ENCODE measurements at regions not wholly inside any gene's neighbourhood (a gene's known extent, or its start where the extent isn't known, plus 50 kb on each side); places are given as distances from the start of the nearest gene placed in this dataset.

DNA sequence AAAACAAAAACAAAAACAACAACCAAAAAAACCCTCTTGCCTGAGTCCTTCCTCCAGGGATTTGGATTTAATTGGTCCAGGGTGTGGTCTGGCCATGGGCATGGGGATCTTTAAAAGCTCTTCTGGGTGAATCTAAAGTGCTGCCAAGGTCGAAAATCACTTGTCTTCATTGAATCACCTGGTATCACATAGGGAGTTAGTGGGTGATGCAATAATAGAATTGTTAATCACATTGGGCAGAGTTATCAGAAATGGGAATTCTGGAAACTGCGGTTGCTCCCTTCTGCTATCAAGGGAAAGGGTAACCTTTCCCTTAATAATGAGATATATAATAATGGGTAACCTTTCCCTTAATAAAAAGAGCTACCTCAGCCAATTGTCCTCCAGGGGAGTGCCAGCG, 267.9 kb upstream of the KLF3 start:
- ChIA-PET POLR2A (no interaction called here), CTCF (no interaction called here)
- no peak overlapping the region for H3K27ac Mint-ChIP-seq

DNA sequence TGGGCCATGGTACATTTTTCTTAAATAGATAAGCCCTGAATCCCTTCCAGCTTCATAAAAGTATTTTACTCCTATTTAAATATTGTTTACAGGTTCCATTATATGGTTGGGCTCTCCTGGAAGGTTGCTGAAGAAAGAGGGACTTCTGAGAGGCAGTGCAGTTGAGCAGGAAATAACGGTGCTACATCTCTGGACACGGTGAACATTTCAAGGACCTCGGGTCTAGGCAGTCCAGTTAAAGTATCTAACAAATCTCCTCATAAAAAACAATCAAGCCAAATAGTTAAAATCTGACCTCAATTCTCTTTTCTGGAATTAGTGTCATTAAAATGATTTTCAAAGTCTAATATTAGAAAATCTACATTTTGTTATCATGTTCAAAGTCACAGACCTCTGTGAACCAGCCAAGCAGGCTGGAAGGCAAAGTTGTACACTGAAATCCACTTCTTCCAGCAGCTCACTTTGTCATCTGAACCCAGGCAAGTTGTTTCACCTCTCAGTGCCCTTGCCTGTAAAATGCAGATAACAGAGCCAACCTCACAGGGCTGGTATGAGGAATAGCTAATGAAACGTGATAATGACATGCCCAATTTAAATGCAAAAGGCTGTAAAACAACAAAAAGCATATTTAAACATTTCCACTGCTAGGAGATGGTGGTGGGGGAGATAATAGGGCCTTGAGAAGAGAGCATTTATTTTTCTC, 267.0 kb upstream of the KLF3 start:
- H3K4me1 Mint-ChIP-seq = no peaks in the 10 kb centered on the region
- CTCF ChIA-PET = no interaction called here
- no peak for DNase-seq (ENCODE audit: low spot score)

More for the DNA sequence above, 267.9 kb upstream of the KLF3 start:
- Mint-ChIP-seq H3K9me3 (peaks cover 50% of the 10 kb centered on the region), H3K27me3 (ENCODE audit: low read depth) (no peaks in the 10 kb centered on the region), H3K4me1 (no peaks in the 10 kb centered on the region), H3K36me3 (peaks cover 40% of the 10 kb centered on the region), H3K4me3 (no peak overlapping the region)
- TF ChIP-seq ZNF138 (CRISPR knock-in tag; conservative IDR thresholded peaks at IDR 0.05) (no peak), GABPB1 (CRISPR knock-in tag; IDR thresholded peaks at IDR 0.05) (no peak), NR1H2 (CRISPR knock-in tag; IDR thresholded peaks at IDR 0.05) (no peak), RELA (CRISPR knock-in tag; IDR thresholded peaks at IDR 0.05; ENCODE audit: borderline replicate concordance) (no peak), MLX (CRISPR knock-in tag; IDR thresholded peaks at IDR 0.05) (no peak), ATF1 (CRISPR knock-in tag; IDR thresholded peaks at IDR 0.05) (no peak), ZBTB21 (CRISPR knock-in tag; IDR thresholded peaks at IDR 0.05; ENCODE audit: borderline replicate concordance) (no peak), KAT7 (CRISPR knock-in tag; IDR thresholded peaks at IDR 0.05; ENCODE audit: borderline replicate concordance) (no peak), FOXK1 (CRISPR knock-in tag; IDR thresholded peaks at IDR 0.05) (no peak)
- TF ChIP-seq, protein P1, sequence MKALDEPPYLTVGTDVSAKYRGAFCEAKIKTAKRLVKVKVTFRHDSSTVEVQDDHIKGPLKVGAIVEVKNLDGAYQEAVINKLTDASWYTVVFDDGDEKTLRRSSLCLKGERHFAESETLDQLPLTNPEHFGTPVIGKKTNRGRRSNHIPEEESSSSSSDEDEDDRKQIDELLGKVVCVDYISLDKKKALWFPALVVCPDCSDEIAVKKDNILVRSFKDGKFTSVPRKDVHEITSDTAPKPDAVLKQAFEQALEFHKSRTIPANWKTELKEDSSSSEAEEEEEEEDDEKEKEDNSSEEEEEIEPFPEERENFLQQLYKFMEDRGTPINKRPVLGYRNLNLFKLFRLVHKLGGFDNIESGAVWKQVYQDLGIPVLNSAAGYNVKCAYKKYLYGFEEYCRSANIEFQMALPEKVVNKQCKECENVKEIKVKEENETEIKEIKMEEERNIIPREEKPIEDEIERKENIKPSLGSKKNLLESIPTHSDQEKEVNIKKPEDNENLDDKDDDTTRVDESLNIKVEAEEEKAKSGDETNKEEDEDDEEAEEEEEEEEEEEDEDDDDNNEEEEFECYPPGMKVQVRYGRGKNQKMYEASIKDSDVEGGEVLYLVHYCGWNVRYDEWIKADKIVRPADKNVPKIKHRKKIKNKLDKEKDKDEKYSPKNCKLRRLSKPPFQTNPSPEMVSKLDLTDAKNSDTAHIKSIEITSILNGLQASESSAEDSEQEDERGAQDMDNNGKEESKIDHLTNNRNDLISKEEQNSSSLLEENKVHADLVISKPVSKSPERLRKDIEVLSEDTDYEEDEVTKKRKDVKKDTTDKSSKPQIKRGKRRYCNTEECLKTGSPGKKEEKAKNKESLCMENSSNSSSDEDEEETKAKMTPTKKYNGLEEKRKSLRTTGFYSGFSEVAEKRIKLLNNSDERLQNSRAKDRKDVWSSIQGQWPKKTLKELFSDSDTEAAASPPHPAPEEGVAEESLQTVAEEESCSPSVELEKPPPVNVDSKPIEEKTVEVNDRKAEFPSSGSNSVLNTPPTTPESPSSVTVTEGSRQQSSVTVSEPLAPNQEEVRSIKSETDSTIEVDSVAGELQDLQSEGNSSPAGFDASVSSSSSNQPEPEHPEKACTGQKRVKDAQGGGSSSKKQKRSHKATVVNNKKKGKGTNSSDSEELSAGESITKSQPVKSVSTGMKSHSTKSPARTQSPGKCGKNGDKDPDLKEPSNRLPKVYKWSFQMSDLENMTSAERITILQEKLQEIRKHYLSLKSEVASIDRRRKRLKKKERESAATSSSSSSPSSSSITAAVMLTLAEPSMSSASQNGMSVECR (CRISPR knock-in tag; IDR thresholded peaks at IDR 0.05; ENCODE audit: borderline replicate concordance) = no peak
- ATAC-seq (no peak), DNase-seq (ENCODE audit: low spot score) (no peak)

More for the DNA sequence above, 267.0 kb upstream of the KLF3 start:
- H3K27me3 Mint-ChIP-seq (ENCODE audit: low read depth) = no peaks in the 10 kb centered on the region
- H3K27ac Mint-ChIP-seq = no peak overlapping the region
- H3K4me3 Mint-ChIP-seq = no peak overlapping the region
- peaks cover 31% of the 10 kb centered on the region for H3K36me3 Mint-ChIP-seq
- POLR2A ChIA-PET = no interaction called here
- ATAC-seq = no peak
- no peak for TF ChIP-seq RORB (CRISPR knock-in tag; IDR thresholded peaks at IDR 0.05)
- TF ChIP-seq MYBL2 (CRISPR knock-in tag; IDR thresholded peaks at IDR 0.05) = no peak
- no peak for TF ChIP-seq OVOL2 (CRISPR knock-in tag; IDR thresholded peaks at IDR 0.05; ENCODE audit: borderline replicate concordance)
- TF ChIP-seq, protein P2, sequence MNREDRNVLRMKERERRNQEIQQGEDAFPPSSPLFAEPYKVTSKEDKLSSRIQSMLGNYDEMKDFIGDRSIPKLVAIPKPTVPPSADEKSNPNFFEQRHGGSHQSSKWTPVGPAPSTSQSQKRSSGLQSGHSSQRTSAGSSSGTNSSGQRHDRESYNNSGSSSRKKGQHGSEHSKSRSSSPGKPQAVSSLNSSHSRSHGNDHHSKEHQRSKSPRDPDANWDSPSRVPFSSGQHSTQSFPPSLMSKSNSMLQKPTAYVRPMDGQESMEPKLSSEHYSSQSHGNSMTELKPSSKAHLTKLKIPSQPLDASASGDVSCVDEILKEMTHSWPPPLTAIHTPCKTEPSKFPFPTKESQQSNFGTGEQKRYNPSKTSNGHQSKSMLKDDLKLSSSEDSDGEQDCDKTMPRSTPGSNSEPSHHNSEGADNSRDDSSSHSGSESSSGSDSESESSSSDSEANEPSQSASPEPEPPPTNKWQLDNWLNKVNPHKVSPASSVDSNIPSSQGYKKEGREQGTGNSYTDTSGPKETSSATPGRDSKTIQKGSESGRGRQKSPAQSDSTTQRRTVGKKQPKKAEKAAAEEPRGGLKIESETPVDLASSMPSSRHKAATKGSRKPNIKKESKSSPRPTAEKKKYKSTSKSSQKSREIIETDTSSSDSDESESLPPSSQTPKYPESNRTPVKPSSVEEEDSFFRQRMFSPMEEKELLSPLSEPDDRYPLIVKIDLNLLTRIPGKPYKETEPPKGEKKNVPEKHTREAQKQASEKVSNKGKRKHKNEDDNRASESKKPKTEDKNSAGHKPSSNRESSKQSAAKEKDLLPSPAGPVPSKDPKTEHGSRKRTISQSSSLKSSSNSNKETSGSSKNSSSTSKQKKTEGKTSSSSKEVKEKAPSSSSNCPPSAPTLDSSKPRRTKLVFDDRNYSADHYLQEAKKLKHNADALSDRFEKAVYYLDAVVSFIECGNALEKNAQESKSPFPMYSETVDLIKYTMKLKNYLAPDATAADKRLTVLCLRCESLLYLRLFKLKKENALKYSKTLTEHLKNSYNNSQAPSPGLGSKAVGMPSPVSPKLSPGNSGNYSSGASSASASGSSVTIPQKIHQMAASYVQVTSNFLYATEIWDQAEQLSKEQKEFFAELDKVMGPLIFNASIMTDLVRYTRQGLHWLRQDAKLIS (CRISPR knock-in tag; IDR thresholded peaks at IDR 0.05; ENCODE audit: borderline replicate concordance) = no peak
- no peak for TF ChIP-seq CREB1 (CRISPR knock-in tag; IDR thresholded peaks at IDR 0.05)
- TF ChIP-seq, protein P3, sequence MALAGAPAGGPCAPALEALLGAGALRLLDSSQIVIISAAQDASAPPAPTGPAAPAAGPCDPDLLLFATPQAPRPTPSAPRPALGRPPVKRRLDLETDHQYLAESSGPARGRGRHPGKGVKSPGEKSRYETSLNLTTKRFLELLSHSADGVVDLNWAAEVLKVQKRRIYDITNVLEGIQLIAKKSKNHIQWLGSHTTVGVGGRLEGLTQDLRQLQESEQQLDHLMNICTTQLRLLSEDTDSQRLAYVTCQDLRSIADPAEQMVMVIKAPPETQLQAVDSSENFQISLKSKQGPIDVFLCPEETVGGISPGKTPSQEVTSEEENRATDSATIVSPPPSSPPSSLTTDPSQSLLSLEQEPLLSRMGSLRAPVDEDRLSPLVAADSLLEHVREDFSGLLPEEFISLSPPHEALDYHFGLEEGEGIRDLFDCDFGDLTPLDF (CRISPR knock-in tag; IDR thresholded peaks at IDR 0.05) = no peak
- no peak for TF ChIP-seq SOX15 (CRISPR knock-in tag; IDR thresholded peaks at IDR 0.05)
- no peak for TF ChIP-seq CREM (CRISPR knock-in tag; IDR thresholded peaks at IDR 0.05)
- H3K9me3 Mint-ChIP-seq = peaks cover 47% of the 10 kb centered on the region
